KMS-11 (cell line): ENCODE measurements at regions not wholly inside any gene's neighbourhood (a gene's known extent, or its start where the extent isn't known, plus 50 kb on each side); places are given as distances from the start of the nearest gene placed in this dataset.

Experiments
- H2AFZ ChIP-seq: fragments of 200-600 bp; sonication (generic); 2 replicates; pipeline ENCODE4 v1.6.1; 2016; ENCODE audit warnings: antibody characterized with exemption, mixed run types, low read depth
- H3K27ac ChIP-seq: fragments of 200-600 bp; sonication (generic); 2 replicates; pipeline ENCODE4 v1.6.1; 2016; ENCODE audit warnings: mild to moderate bottlenecking, mixed run types
- H3K27me3 ChIP-seq: fragments of 200-600 bp; sonication (generic); 2 replicates; pipeline ENCODE4 v1.6.1; 2017; ENCODE audit warnings: mild to moderate bottlenecking, low read depth, mixed run types, moderate library complexity; ENCODE audit not compliant: insufficient read depth
- H3K36me3 ChIP-seq: fragments of 200-600 bp; sonication (generic); 2 replicates; pipeline ENCODE4 v1.6.1; 2017; ENCODE audit warnings: mild to moderate bottlenecking, mixed run types; ENCODE audit not compliant: insufficient read depth
- H3K4me1 ChIP-seq: fragments of 200-600 bp; sonication (generic); 2 replicates; pipeline ENCODE4 v1.6.1; 2016; ENCODE audit warnings: mild to moderate bottlenecking, low read depth, mixed run types; ENCODE audit not compliant: poor library complexity, severe bottlenecking
- H3K4me2 ChIP-seq: fragments of 200-600 bp; sonication (generic); 2 replicates; pipeline ENCODE4 v1.7.0; 2016; ENCODE audit warnings: mild to moderate bottlenecking, mixed run types
- H3K4me3 ChIP-seq: fragments of 200-600 bp; sonication (generic); IDR thresholded peaks from 2 replicates; pipeline ENCODE4 v1.6.1; 2017; ENCODE audit warnings: low read depth, low read length, mixed read lengths; ENCODE audit not compliant: insufficient read depth
- H3K79me2 ChIP-seq: fragments of 200-600 bp; sonication (generic); 2 replicates; pipeline ENCODE4 v1.6.1; 2016; ENCODE audit warnings: low read depth, mixed run types; ENCODE audit not compliant: insufficient read depth
- H3K9ac ChIP-seq: fragments of 200-600 bp; sonication (generic); 2 replicates; pipeline ENCODE4 v1.6.1; 2016; ENCODE audit warnings: mild to moderate bottlenecking, mixed run types
- H4K20me1 ChIP-seq: fragments of 200-600 bp; sonication (generic); 2 replicates; pipeline ENCODE4 v1.6.1; 2016; ENCODE audit warnings: mild to moderate bottlenecking, mixed run types; ENCODE audit not compliant: insufficient read depth
- CTCF ChIP-seq: fragments of 200-600 bp; sonication (generic); conservative IDR thresholded peaks from 2 replicates; pipeline ENCODE4 v1.6.1; 2017; ENCODE audit warnings: low read depth, mild to moderate bottlenecking, antibody characterized with exemption, low read length, moderate library complexity, mixed read lengths

DNA sequence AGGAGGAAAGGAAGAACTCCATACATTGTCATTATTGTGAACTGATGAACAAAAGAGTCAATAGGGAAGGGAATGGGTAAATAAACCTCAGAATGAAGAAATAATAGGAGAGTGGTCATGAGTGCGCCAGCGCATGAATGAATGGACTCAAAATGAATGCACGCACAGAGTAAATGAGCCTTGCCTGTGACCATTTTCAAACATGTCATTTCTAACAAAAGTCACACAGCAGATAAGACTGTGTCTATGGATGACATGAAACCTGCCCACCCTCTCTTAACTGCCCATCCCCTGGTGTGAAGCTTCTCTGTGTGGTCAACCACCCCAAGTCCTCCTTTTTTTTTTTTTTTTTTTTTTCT lies 121.1 kb upstream of the TEX51 start:
- H3K4me3 ChIP-seq = peak overlapping the region; percentile 70
- no peaks in the 10 kb centered on the region for H3K4me1 ChIP-seq
- H3K27me3 ChIP-seq = no peaks in the 10 kb centered on the region
- H3K9ac ChIP-seq = no peak overlapping the region
- H3K27ac ChIP-seq = no peak overlapping the region
- H3K36me3 ChIP-seq = no peaks in the 10 kb centered on the region
- H3K4me2 ChIP-seq = peak overlapping the region; percentile 72; the same call in 1 of the 2 replicates
- no peaks in the 10 kb centered on the region for H3K79me2 ChIP-seq
- H2AFZ ChIP-seq = no peak overlapping the region
- H4K20me1 ChIP-seq = no peaks in the 10 kb centered on the region
- no peak for TF ChIP-seq CTCF

GRCh38 chr2:126778561-126779501 lies 119.9 kb upstream of the TEX51 start:
- no peak overlapping the region for H2AFZ ChIP-seq
- H3K27ac ChIP-seq = no peak overlapping the region
- H3K36me3 ChIP-seq = no peaks in the 10 kb centered on the region
- no peak overlapping the region for H3K4me3 ChIP-seq
- H3K4me2 ChIP-seq = no peak overlapping the region
- no peaks in the 10 kb centered on the region for H3K4me1 ChIP-seq
- H3K9ac ChIP-seq = no peak overlapping the region
- no peaks in the 10 kb centered on the region for H3K79me2 ChIP-seq
- H4K20me1 ChIP-seq = no peaks in the 10 kb centered on the region
- no peak for TF ChIP-seq CTCF
- H3K27me3 ChIP-seq = no peaks in the 10 kb centered on the region

DNA sequence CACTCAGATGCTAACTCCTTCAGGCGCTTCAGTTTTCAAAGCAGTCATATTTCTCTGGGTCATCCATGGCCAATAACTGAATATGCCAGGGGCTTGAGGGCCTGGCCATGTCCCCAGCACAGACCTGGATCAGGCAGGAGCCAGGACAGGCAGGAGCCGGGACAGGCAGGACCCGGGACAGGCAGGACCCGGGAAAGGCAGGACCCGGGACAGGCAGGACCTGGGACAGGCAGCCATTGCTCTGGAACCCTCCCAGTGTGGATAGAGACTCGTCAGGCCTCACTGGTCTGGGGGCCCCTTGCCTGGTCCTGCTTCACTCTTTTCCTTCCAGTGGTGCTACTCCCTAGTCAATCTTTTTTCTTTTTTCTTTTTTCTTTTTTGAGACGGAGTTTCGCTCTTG lies 117.5 kb upstream of the TEX51 start:
- H2AFZ ChIP-seq = no peak overlapping the region
- H3K79me2 ChIP-seq = no peaks in the 10 kb centered on the region
- H4K20me1 ChIP-seq = no peaks in the 10 kb centered on the region
- no peaks in the 10 kb centered on the region for H3K27me3 ChIP-seq
- H3K27ac ChIP-seq = no peak overlapping the region
- H3K4me1 ChIP-seq = no peaks in the 10 kb centered on the region
- H3K9ac ChIP-seq = no peak overlapping the region
- no peak for TF ChIP-seq CTCF
- no peak overlapping the region for H3K4me3 ChIP-seq
- no peak overlapping the region for H3K4me2 ChIP-seq
- no peaks in the 10 kb centered on the region for H3K36me3 ChIP-seq

- TF ChIP-seq CTCF = no peak
- no peak overlapping the region for H3K9ac ChIP-seq
- H3K27ac ChIP-seq = no peak overlapping the region
- H3K4me3 ChIP-seq = no peak overlapping the region
- no peaks in the 10 kb centered on the region for H3K79me2 ChIP-seq
- H3K27me3 ChIP-seq = no peaks in the 10 kb centered on the region
- no peak overlapping the region for H2AFZ ChIP-seq
- no peaks in the 10 kb centered on the region for H4K20me1 ChIP-seq
- H3K36me3 ChIP-seq = no peaks in the 10 kb centered on the region
- H3K4me1 ChIP-seq = no peaks in the 10 kb centered on the region
- no peak overlapping the region for H3K4me2 ChIP-seq
These were observed 116.9 kb upstream of the TEX51 start for GRCh38 chr2:126781806-126782205.
